MG63 (cell line): ENCODE measurements at regions not wholly inside any gene's neighbourhood (a gene's known extent, or its start where the extent isn't known, plus 50 kb on each side); places are given as distances from the start of the nearest gene placed in this dataset.

Experiments
- DNase-seq: peaks from one replicate; pipeline ENCODE4 v3.0.0-alpha.2; 2020
- H3K27me3 ChIP-seq: fragments of 250-450 bp; sonication (Bioruptor Pico); 2 replicates; pipeline ENCODE4 v1.5.1; 2020; ENCODE audit warnings: mild to moderate bottlenecking, moderate library complexity
- H3K36me3 ChIP-seq: fragments of 250-450 bp; sonication (Bioruptor Pico); 2 replicates; pipeline ENCODE4 v1.5.1; 2020; ENCODE audit warnings: mild to moderate bottlenecking, moderate library complexity
- H3K4me3 ChIP-seq: fragments of 250-450 bp; sonication (Bioruptor Pico); 2 replicates; pipeline ENCODE4 v1.5.1; 2020; ENCODE audit warnings: mild to moderate bottlenecking, moderate library complexity
- H3K9me3 ChIP-seq: fragments of 250-450 bp; sonication (Bioruptor Pico); 2 replicates; pipeline ENCODE4 v1.5.1; 2020; ENCODE audit warnings: mild to moderate bottlenecking, moderate library complexity

GRCh38 chr2:195495351-195495750, 161.7 kb upstream of the SLC39A10 start:
- H3K27me3 ChIP-seq, result no peaks in the 10 kb centered on the region
- no peak overlapping the region for H3K4me3 ChIP-seq
- no peaks in the 10 kb centered on the region for H3K36me3 ChIP-seq
- no peaks in the 10 kb centered on the region for H3K9me3 ChIP-seq
- no peak for DNase-seq

- Histone ChIP-seq H3K4me3 (no peak overlapping the region), H3K36me3 (no peaks in the 10 kb centered on the region), H3K9me3 (no peaks in the 10 kb centered on the region), H3K27me3 (no peaks in the 10 kb centered on the region)
- no peak for DNase-seq
Measured at GRCh38 chr2:195494451-195494850, 162.6 kb upstream of the SLC39A10 start.

DNA sequence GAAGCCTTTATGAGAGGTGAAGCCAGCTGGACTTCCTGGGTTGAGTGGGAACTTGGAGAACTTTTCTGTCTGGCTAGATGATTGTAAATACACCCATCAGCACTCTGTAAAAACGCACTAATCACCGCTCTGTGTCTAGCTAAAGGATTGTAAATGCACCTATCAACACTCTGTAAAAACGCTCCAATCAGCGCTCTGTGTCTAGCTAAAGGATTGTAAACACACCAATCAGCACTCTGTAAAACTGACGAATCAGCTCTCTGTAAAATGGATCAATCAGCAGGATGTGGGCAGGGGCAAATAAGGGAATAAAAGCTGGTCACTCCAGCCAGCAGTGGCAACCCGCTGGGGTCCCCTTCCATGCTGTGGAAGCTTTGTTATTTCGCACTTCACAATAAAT, 163.6 kb upstream of the SLC39A10 start:
- no peak for DNase-seq
- Histone ChIP-seq H3K27me3 (no peaks in the 10 kb centered on the region), H3K9me3 (no peaks in the 10 kb centered on the region), H3K36me3 (no peaks in the 10 kb centered on the region), H3K4me3 (no peak overlapping the region)

DNA sequence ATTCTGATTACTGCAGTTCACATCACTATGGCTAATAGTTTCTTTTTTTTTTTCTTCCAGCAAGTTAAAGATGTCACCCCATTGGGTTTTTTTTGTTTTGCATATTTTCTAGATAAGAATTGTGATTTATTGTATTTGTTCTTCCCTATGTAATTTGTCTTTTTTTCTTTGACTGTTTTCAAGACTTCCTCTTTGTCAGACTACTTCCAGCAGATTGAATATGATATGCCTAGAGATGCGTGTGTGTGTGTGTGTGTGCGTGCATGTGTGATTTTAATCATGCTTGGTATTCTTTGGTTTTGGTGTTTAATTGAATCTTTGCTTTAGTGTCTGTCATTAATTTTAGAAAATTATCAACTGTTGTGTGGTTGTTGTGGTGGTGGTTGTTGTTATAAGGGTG, 166.7 kb upstream of the SLC39A10 start:
- no peak for DNase-seq
- Histone ChIP-seq H3K27me3 (no peaks in the 10 kb centered on the region), H3K9me3 (no peaks in the 10 kb centered on the region), H3K4me3 (no peak overlapping the region), H3K36me3 (no peaks in the 10 kb centered on the region)

DNA sequence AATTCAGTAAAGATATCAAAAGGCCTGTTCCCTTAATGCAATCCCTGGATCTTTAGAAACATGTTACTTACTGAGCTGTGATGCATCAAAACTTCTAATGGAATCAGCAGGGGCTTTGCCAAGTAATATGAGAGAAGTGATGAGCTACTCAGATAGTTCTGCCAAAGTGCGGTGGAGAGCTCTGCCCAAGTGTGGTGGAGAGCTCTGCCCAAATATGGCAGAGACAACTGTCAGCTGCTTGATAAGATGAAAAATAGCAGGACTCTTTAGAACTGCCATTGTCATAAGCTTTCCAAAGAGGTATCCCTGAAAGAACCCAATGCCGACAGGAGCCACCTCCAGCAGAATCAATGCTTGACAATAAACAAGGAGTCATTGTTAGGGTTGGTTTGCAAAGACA, 167.9 kb upstream of the SLC39A10 start:
- Histone ChIP-seq H3K9me3 (no peaks in the 10 kb centered on the region), H3K36me3 (no peaks in the 10 kb centered on the region), H3K27me3 (no peaks in the 10 kb centered on the region), H3K4me3 (no peak overlapping the region)
- peak; percentile 49 for DNase-seq

- H3K4me3 ChIP-seq, result no peak overlapping the region
- H3K27me3 ChIP-seq, result no peaks in the 10 kb centered on the region
- no peaks in the 10 kb centered on the region for H3K36me3 ChIP-seq
- H3K9me3 ChIP-seq, result no peaks in the 10 kb centered on the region
- no peak for DNase-seq
Measured at GRCh38 chr2:195488567-195488966, 168.5 kb upstream of the SLC39A10 start.

- H3K9me3 ChIP-seq, result no peaks in the 10 kb centered on the region
- peak; percentile 13 for DNase-seq
- H3K36me3 ChIP-seq, result no peaks in the 10 kb centered on the region
- no peaks in the 10 kb centered on the region for H3K27me3 ChIP-seq
- H3K4me3 ChIP-seq, result no peak overlapping the region
Measured at GRCh38 chr2:195486987-195487644, 169.9 kb upstream of the SLC39A10 start.

- no peaks in the 10 kb centered on the region for H3K27me3 ChIP-seq
- H3K4me3 ChIP-seq, result no peak overlapping the region
- no peaks in the 10 kb centered on the region for H3K36me3 ChIP-seq
- no peaks in the 10 kb centered on the region for H3K9me3 ChIP-seq
- no peak for DNase-seq
Measured at GRCh38 chr2:195486520-195486919, 170.5 kb upstream of the SLC39A10 start.

- H3K4me3 ChIP-seq, result no peak overlapping the region
- DNase-seq, result no peak
- H3K27me3 ChIP-seq, result no peaks in the 10 kb centered on the region
- H3K9me3 ChIP-seq, result no peaks in the 10 kb centered on the region
- no peaks in the 10 kb centered on the region for H3K36me3 ChIP-seq
Measured at GRCh38 chr2:195482010-195482409, 175.0 kb upstream of the SLC39A10 start.

- H3K4me3 ChIP-seq, result no peak overlapping the region
- H3K27me3 ChIP-seq, result no peaks in the 10 kb centered on the region
- no peaks in the 10 kb centered on the region for H3K36me3 ChIP-seq
- H3K9me3 ChIP-seq, result no peaks in the 10 kb centered on the region
- no peak for DNase-seq
Measured at GRCh38 chr2:195480121-195480520, 176.9 kb upstream of the SLC39A10 start.

DNA sequence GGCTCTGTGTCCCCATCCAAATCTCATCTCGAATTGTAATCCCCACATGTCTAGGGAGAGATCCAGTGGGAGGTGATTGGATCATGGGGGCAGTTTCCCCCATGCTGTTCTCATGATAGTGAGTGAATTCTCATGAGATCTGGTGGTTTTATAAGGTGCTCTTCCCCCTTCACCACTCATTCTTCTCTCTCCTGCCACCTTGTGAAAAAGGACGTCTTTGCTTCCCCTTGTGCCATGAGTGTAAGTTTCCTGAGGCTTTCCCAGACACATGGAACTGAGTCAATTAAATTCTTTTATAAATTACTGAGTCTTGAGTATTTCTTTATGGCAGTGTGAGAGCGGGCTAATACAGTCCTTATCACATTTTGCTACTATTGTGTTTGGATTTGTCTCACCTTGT, 177.6 kb upstream of the SLC39A10 start:
- Histone ChIP-seq H3K4me3 (no peak overlapping the region), H3K36me3 (no peaks in the 10 kb centered on the region), H3K9me3 (no peaks in the 10 kb centered on the region), H3K27me3 (no peaks in the 10 kb centered on the region)
- no peak for DNase-seq

DNA sequence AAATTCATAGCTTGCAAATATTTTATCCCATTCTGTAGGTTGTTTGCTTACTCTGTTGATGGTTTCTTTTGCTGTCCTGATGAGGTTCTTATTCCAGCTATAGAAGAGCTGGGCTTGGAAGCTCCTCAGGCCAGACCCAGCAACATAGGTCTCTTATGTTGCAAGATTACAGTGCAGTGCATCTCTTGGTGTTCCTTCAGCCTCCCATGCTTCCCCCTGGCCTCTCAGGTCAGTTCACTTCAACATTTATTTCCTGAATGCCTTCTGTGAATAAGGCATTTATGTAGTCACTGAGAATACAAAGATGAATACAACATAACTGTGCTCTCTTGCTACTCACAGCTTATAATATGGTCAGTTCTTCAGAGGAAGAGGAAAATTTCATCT, 179.0 kb upstream of the SLC39A10 start:
- Histone ChIP-seq H3K36me3 (no peaks in the 10 kb centered on the region), H3K4me3 (no peak overlapping the region), H3K9me3 (no peaks in the 10 kb centered on the region), H3K27me3 (no peaks in the 10 kb centered on the region)
- DNase-seq, result no peak

GRCh38 chr2:195477248-195477995, 179.6 kb upstream of the SLC39A10 start:
- no peaks in the 10 kb centered on the region for H3K36me3 ChIP-seq
- H3K27me3 ChIP-seq, result no peaks in the 10 kb centered on the region
- no peaks in the 10 kb centered on the region for H3K9me3 ChIP-seq
- no peak for DNase-seq
- no peak overlapping the region for H3K4me3 ChIP-seq

DNA sequence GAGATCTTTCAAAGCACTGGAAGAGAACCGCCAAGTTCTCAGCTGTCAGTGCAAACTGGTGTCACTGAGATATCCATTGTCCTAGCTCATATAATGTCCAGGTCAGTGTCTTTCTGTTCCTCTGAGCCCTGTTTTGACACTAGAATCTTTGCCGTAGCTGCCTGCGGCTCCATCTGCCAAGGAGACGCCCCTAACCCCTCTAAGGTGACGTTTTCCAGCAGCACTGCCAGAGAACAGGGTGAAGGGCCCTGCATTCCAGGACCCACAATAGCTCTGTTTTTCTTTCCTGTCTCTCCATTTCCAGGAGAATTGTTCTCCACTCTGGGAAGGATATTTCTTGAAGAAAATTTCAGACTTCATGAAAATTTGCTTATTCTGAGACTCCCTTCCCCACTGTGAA, 181.7 kb upstream of the SLC39A10 start:
- Histone ChIP-seq H3K4me3 (no peak overlapping the region), H3K27me3 (no peaks in the 10 kb centered on the region), H3K9me3 (no peaks in the 10 kb centered on the region), H3K36me3 (no peaks in the 10 kb centered on the region)
- DNase-seq, result no peak

GRCh38 chr2:195473862-195474261, 183.2 kb upstream of the SLC39A10 start:
- Histone ChIP-seq H3K27me3 (no peaks in the 10 kb centered on the region), H3K36me3 (no peaks in the 10 kb centered on the region), H3K4me3 (no peak overlapping the region), H3K9me3 (no peaks in the 10 kb centered on the region)
- DNase-seq, result no peak

DNA sequence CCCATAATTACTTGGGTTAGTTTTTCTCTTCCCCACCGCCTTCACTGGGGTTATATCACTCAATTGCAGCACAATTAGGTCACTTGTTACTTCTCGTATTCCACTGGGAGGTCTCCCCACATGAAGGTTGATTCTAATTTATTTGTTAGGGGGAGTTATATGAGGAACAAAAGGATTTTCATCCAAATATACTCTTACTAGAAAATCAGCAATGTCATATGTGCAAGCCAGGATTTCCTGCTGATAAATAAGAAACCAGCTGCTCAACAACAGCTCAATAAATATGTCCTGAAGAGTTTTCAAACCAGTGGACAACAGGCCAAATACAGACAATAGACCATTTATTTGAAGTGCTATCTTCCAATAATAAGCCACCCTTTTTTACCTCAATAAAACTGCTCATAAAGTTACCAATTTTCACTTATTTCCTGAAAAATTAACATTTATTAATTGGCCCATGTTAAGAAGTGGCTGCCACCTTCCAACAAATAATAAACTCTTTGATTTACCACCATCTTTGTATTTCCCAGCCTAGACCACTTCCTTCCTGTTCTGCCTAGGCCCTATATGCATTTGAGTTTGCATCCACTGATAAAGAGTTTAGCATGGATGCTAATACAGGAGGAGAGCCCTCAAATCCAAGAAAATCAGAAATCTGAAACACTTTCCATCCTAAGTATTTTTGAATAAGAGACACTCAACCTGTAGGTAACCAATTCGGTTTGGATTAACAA, 184.4 kb upstream of the SLC39A10 start:
- Histone ChIP-seq H3K9me3 (no peaks in the 10 kb centered on the region), H3K36me3 (no peaks in the 10 kb centered on the region), H3K4me3 (no peak overlapping the region), H3K27me3 (no peaks in the 10 kb centered on the region)
- no peak for DNase-seq

- H3K27me3 ChIP-seq, result no peaks in the 10 kb centered on the region
Measured at GRCh38 chr2:195471807-195472206, 185.2 kb upstream of the SLC39A10 start.

DNA sequence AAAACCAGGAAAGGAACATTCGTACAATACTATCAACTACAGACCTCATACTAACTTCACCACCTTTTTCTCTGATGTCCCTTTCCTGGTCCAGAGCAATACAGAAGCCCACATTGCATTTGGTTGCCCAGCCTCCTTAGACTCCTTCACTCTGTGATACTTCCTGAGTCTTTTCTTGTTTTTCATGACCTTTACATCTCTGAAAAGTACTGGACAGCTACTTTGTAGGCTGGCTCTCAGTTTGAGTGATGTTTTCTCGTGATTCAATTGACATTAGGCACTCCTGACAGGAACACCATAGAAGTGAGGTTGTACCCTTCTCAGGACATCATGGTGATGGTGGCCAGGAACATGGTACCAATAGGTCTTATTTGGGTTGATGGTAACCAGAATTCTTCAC, 185.9 kb upstream of the SLC39A10 start:
- H3K9me3 ChIP-seq, result peaks cover 3% of the 10 kb centered on the region; the same call in 1 of the 2 replicates
- no peaks in the 10 kb centered on the region for H3K27me3 ChIP-seq
- DNase-seq, result no peak
- no peaks in the 10 kb centered on the region for H3K36me3 ChIP-seq
- no peak overlapping the region for H3K4me3 ChIP-seq

More at GRCh38 chr2:195471807-195472206, 185.2 kb upstream of the SLC39A10 start:
- Histone ChIP-seq H3K4me3 (no peak overlapping the region), H3K36me3 (no peaks in the 10 kb centered on the region), H3K9me3 (no peaks in the 10 kb centered on the region; the same call in 1 of the 2 replicates)
- no peak for DNase-seq
